Activated CD4-positive, alpha-beta T cell treated with anti-CD3 and anti-CD28 coated beads for 36 hours (primary cell): ENCODE measurements at regions not wholly inside any gene's neighbourhood (a gene's known extent, or its start where the extent isn't known, plus 50 kb on each side); places are given as distances from the start of the nearest gene placed in this dataset.
"Not testable (repeated sequence)": the region's sequence is repeated elsewhere in the genome, so short reads cannot be mapped to it uniquely, and the experiment has no call there.

ENCODE experiments used
- ATAC-seq: fragments of 200-7000 bp; cut with Tn5 transposase; one replicate; pipeline ENCODE4 v1.10.0; 2021; ENCODE audit warnings: mild to moderate bottlenecking, moderate library complexity
- CTCF ChIA-PET: fragments of 350-600 bp; sonication (Branson Sonifier 250); formaldehyde crosslinking; loops from one replicate; lab custom pipeline; 2021; ENCODE audit warnings: antibody characterized with exemption; lab: Charles Lee
- POLR2A ChIA-PET: fragments of 350-600 bp; sonication (Branson Sonifier 250); formaldehyde crosslinking; loops from one replicate; lab custom pipeline; 2021; ENCODE audit warnings: antibody characterized with exemption, inconsistent platforms; lab: Charles Lee
- DNase-seq: peaks from one replicate; pipeline ENCODE4 v3.0.0-alpha.2; 2020
- H3K27ac Mint-ChIP-seq: one replicate; pipeline ENCODE4 v1.8.0; 2021; ENCODE audit warnings: mixed read lengths
- H3K27me3 Mint-ChIP-seq: one replicate; pipeline ENCODE4 v1.8.0; 2021; ENCODE audit warnings: mixed read lengths
- H3K36me3 Mint-ChIP-seq: one replicate; pipeline ENCODE4 v1.8.0; 2021; ENCODE audit warnings: low read depth, mixed read lengths
- H3K4me1 Mint-ChIP-seq: one replicate; pipeline ENCODE4 v1.8.0; 2021; ENCODE audit warnings: mixed read lengths
- H3K4me3 Mint-ChIP-seq: one replicate; pipeline ENCODE4 v1.8.0; 2021; ENCODE audit warnings: mild to moderate bottlenecking, moderate library complexity, mixed read lengths
- H3K9me3 Mint-ChIP-seq: one replicate; pipeline ENCODE4 v1.8.0; 2021; ENCODE audit warnings: low read depth, mixed read lengths
- intact Hi-C, 2 experiments: fragments of 100-400 bp; cut with DNase I in 1 of 2; cut with micrococcal nuclease in 1 of 2; formaldehyde crosslinking; loops; one replicate each; pipeline versions ENCODE4 v1.14.2 to v1.15.1; 2022 to 2024; cut with DNase I, micrococcal nuclease

GRCh38 chr3:79973482-79973881 is 205.7 kb upstream of the ROBO1 start:
- intact Hi-C loops: no loop called here
- DNase-seq (no peak), ATAC-seq (no peak)
- H3K27ac Mint-ChIP-seq: no peak overlapping the region
- no peak overlapping the region for H3K4me3 Mint-ChIP-seq
- H3K27me3 Mint-ChIP-seq: no peaks in the 10 kb centered on the region
- ChIA-PET CTCF (no interaction called here), POLR2A (no interaction called here)
- no peaks in the 10 kb centered on the region for H3K9me3 Mint-ChIP-seq
- no peaks in the 10 kb centered on the region for H3K36me3 Mint-ChIP-seq
- no peaks in the 10 kb centered on the region for H3K4me1 Mint-ChIP-seq

- Mint-ChIP-seq H3K27ac (no peak overlapping the region), H3K4me3 (no peak overlapping the region), H3K4me1 (no peaks in the 10 kb centered on the region), H3K9me3 (peaks cover 3% of the 10 kb centered on the region), H3K36me3 (no peaks in the 10 kb centered on the region), H3K27me3 (no peaks in the 10 kb centered on the region)
- intact Hi-C loops: no loop called here
- no peak for DNase-seq
- CTCF ChIA-PET: no interaction called here
- POLR2A ChIA-PET: no interaction called here
- no peak for ATAC-seq
These were observed 200.6 kb upstream of the ROBO1 start for GRCh38 chr3:79968418-79968817.

GRCh38 chr3:79960594-79960993 is 192.8 kb upstream of the ROBO1 start:
- ChIA-PET POLR2A (no interaction called here), CTCF (no interaction called here)
- Mint-ChIP-seq H3K36me3 (no peaks in the 10 kb centered on the region), H3K27me3 (no peaks in the 10 kb centered on the region), H3K4me1 (no peaks in the 10 kb centered on the region), H3K27ac (no peak overlapping the region), H3K4me3 (no peak overlapping the region), H3K9me3 (peaks cover 8% of the 10 kb centered on the region)
- ATAC-seq: no peak
- no peak for DNase-seq
- intact Hi-C loops: no loop called here

GRCh38 chr3:79957066-79957465 is 189.3 kb upstream of the ROBO1 start:
- DNase-seq (no peak), ATAC-seq (no peak)
- Mint-ChIP-seq H3K36me3 (no peaks in the 10 kb centered on the region), H3K4me1 (no peaks in the 10 kb centered on the region), H3K4me3 (no peak overlapping the region), H3K9me3 (peaks cover 9% of the 10 kb centered on the region), H3K27ac (no peak overlapping the region), H3K27me3 (no peaks in the 10 kb centered on the region)
- ChIA-PET POLR2A (no interaction called here), CTCF (interaction anchor here (0.5 kb wide), 1 partner anchor 593 kb away, joined by 3 read pairs; no protein-coding TSS in a partner anchor)
- intact Hi-C loops: no loop called here

GRCh38 chr3:79954756-79955155 is 187.0 kb upstream of the ROBO1 start:
- Mint-ChIP-seq H3K4me1 (no peaks in the 10 kb centered on the region), H3K27ac (no peak overlapping the region), H3K9me3 (peaks cover 9% of the 10 kb centered on the region), H3K27me3 (no peaks in the 10 kb centered on the region), H3K4me3 (no peak overlapping the region), H3K36me3 (no peaks in the 10 kb centered on the region)
- DNase-seq (no peak), ATAC-seq (no peak)
- ChIA-PET CTCF (no interaction called here), POLR2A (no interaction called here)
- intact Hi-C loops: no loop called here

- H3K4me1 Mint-ChIP-seq: no peaks in the 10 kb centered on the region
- ChIA-PET POLR2A (no interaction called here), CTCF (no interaction called here)
- no peaks in the 10 kb centered on the region for H3K36me3 Mint-ChIP-seq
- no peak overlapping the region for H3K4me3 Mint-ChIP-seq
- no peak for DNase-seq
- H3K9me3 Mint-ChIP-seq: peaks cover 8% of the 10 kb centered on the region
- intact Hi-C loops: no loop called here
- H3K27me3 Mint-ChIP-seq: no peaks in the 10 kb centered on the region
- no peak for ATAC-seq
- H3K27ac Mint-ChIP-seq: no peak overlapping the region
These were observed 185.8 kb upstream of the ROBO1 start for GRCh38 chr3:79953591-79954101.

GRCh38 chr3:79951426-79951825 is 183.6 kb upstream of the ROBO1 start:
- H3K27me3 Mint-ChIP-seq, H3K4me1 Mint-ChIP-seq, H3K27ac Mint-ChIP-seq, ATAC-seq, DNase-seq, H3K36me3 Mint-ChIP-seq, H3K9me3 Mint-ChIP-seq, H3K4me3 Mint-ChIP-seq, intact Hi-C loops, CTCF ChIA-PET, POLR2A ChIA-PET: not testable (repeated sequence)

GRCh38 chr3:79947957-79948356 is 180.2 kb upstream of the ROBO1 start:
- no peak for ATAC-seq
- no peaks in the 10 kb centered on the region for H3K36me3 Mint-ChIP-seq
- no peak for DNase-seq
- ChIA-PET CTCF (no interaction called here), POLR2A (no interaction called here)
- no peak overlapping the region for H3K4me3 Mint-ChIP-seq
- intact Hi-C loops: no loop called here
- H3K27ac Mint-ChIP-seq: no peak overlapping the region
- H3K4me1 Mint-ChIP-seq: no peaks in the 10 kb centered on the region
- no peaks in the 10 kb centered on the region for H3K27me3 Mint-ChIP-seq
- peaks cover 10% of the 10 kb centered on the region for H3K9me3 Mint-ChIP-seq

- ChIA-PET POLR2A (no interaction called here), CTCF (no interaction called here)
- no peak for ATAC-seq
- peaks cover 12% of the 10 kb centered on the region for H3K9me3 Mint-ChIP-seq
- intact Hi-C loops: no loop called here
- H3K27me3 Mint-ChIP-seq: no peaks in the 10 kb centered on the region
- H3K27ac Mint-ChIP-seq: no peak overlapping the region
- H3K4me1 Mint-ChIP-seq: no peaks in the 10 kb centered on the region
- no peak for DNase-seq
- H3K4me3 Mint-ChIP-seq: no peak overlapping the region
- H3K36me3 Mint-ChIP-seq: no peaks in the 10 kb centered on the region
These were observed 179.7 kb upstream of the ROBO1 start for GRCh38 chr3:79947469-79947868.

- Mint-ChIP-seq H3K27me3 (no peaks in the 10 kb centered on the region), H3K9me3 (peaks cover 4% of the 10 kb centered on the region), H3K4me1 (no peaks in the 10 kb centered on the region), H3K4me3 (no peak overlapping the region), H3K27ac (no peak overlapping the region), H3K36me3 (no peaks in the 10 kb centered on the region)
- POLR2A ChIA-PET: no interaction called here
- no peak for DNase-seq
- ATAC-seq: no peak
- CTCF ChIA-PET: no interaction called here
- intact Hi-C loops: no loop called here
These were observed 169.8 kb upstream of the ROBO1 start for GRCh38 chr3:79937567-79937966.

- ChIA-PET CTCF (no interaction called here), POLR2A (no interaction called here)
- intact Hi-C loops: no loop called here
- Mint-ChIP-seq H3K27ac (no peak overlapping the region), H3K4me1 (no peaks in the 10 kb centered on the region), H3K9me3 (peaks cover 6% of the 10 kb centered on the region), H3K27me3 (no peaks in the 10 kb centered on the region), H3K4me3 (no peak overlapping the region), H3K36me3 (no peaks in the 10 kb centered on the region)
- no peak for DNase-seq
- no peak for ATAC-seq
These were observed 162.4 kb upstream of the ROBO1 start for GRCh38 chr3:79930196-79930595.

- Mint-ChIP-seq H3K27me3 (no peaks in the 10 kb centered on the region), H3K4me3 (no peak overlapping the region), H3K9me3 (peaks cover 6% of the 10 kb centered on the region), H3K36me3 (no peaks in the 10 kb centered on the region), H3K4me1 (no peaks in the 10 kb centered on the region), H3K27ac (no peak overlapping the region)
- DNase-seq (no peak), ATAC-seq (no peak)
- intact Hi-C loops: no loop called here
- CTCF ChIA-PET: no interaction called here
- POLR2A ChIA-PET: no interaction called here
These were observed 161.1 kb upstream of the ROBO1 start for GRCh38 chr3:79928687-79929408.
